ENCODE measurements at regions not wholly inside any gene's neighbourhood (a gene's known extent, or its start where the extent isn't known, plus 50 kb on each side); places are given as distances from the start of the nearest gene placed in this dataset.

DNA sequence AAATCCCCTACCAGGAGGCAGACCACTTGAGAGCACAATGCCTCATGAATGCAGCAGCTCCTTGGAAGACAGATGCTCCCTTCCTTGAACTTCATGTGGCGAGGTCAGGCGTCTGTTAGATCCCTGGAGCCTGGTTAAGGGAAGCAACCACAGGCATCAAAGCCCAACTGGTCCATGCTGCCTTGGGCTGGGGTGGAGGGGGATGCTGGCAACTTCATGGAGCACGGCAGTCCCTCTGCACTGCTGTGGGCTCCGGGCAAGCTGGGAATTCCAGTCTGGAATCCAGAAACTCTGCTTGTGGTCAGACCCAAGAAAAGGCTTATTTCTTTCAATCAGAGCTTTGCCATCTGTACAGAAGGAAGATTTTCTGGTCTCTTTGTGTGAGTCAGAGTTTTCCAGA lies 130.4 kb downstream of the PFKFB3 start:
- no peak for TF ChIP-seq POLR2A (IDR thresholded peaks at IDR 0.05; ENCODE audit: low read depth)
- no peak for TF ChIP-seq POLR2AphosphoS5 (IDR thresholded peaks at IDR 0.05)
- no peak for TF ChIP-seq CTCF (IDR thresholded peaks at IDR 0.05)
- no peak for TF ChIP-seq EP300 (IDR thresholded peaks at IDR 0.05)
